ENCODE measurements at regions not wholly inside any gene's neighbourhood (a gene's known extent, or its start where the extent isn't known, plus 50 kb on each side); places are given as distances from the start of the nearest gene placed in this dataset.

GRCh38 chr2:104969564-104969963 is 68.3 kb upstream of the MRPS9 start:
- no peaks in the 10 kb centered on the region for H4K20me1 ChIP-seq (ENCODE audit: insufficient read depth, low read length)
- no peaks in the 10 kb centered on the region for H3K79me2 ChIP-seq (ENCODE audit: low read length)
- H3K9me2 ChIP-seq (replicated peaks; ENCODE audit: insufficient read depth, low read length) = no peaks in the 10 kb centered on the region
- H2AFZ ChIP-seq (ENCODE audit: low read length) = peak overlapping the region; percentile 39; the same call in 1 of the 2 replicates
- DNase-seq = peak; percentile 72
- no peak overlapping the region for H3K27ac ChIP-seq (ENCODE audit: low read length)
- no peaks in the 10 kb centered on the region for H3F3A ChIP-seq (ENCODE audit: insufficient read depth, low read length)
- no peaks in the 10 kb centered on the region for H3K36me3 ChIP-seq (replicated peaks; ENCODE audit: insufficient read depth, low read length)
- no peak for TF ChIP-seq CTCF (IDR thresholded peaks at IDR 0.05; ENCODE audit: low read length)
- no peak for TF ChIP-seq EZH2 (optimal IDR thresholded peaks at IDR 0.05; ENCODE audit: low read depth, low read length)
- no peak for TF ChIP-seq EZH2phosphoT487 (IDR thresholded peaks at IDR 0.05; ENCODE audit: low read length)
- H3K9ac ChIP-seq (ENCODE audit: low read length) = no peak overlapping the region
- no peak overlapping the region for H3K4me2 ChIP-seq (ENCODE audit: low read depth, low read length)
- no peaks in the 10 kb centered on the region for H3K27me3 ChIP-seq (replicated peaks; ENCODE audit: insufficient read depth, low read length)
- H3K4me1 ChIP-seq (ENCODE audit: low read length) = peaks cover 7% of the 10 kb centered on the region; the same call in 1 of the 2 replicates
- no peak overlapping the region for H3K4me3 ChIP-seq (ENCODE audit: low read length)
- no peaks in the 10 kb centered on the region for H3K9me3 ChIP-seq (replicated peaks; ENCODE audit: insufficient read depth, low read length)

GRCh38 chr2:104975371-104975770 is 62.5 kb upstream of the MRPS9 start:
- H2AFZ ChIP-seq (ENCODE audit: low read length) = no peak overlapping the region
- no peaks in the 10 kb centered on the region for H3K79me2 ChIP-seq (ENCODE audit: low read length)
- no peak for DNase-seq
- H3K9me2 ChIP-seq (replicated peaks; ENCODE audit: insufficient read depth, low read length) = no peaks in the 10 kb centered on the region
- H3K9ac ChIP-seq (ENCODE audit: low read length) = no peak overlapping the region
- no peak overlapping the region for H3K27ac ChIP-seq (ENCODE audit: low read length)
- H3K27me3 ChIP-seq (replicated peaks; ENCODE audit: insufficient read depth, low read length) = no peaks in the 10 kb centered on the region
- H3K4me1 ChIP-seq (ENCODE audit: low read length) = peaks cover 15% of the 10 kb centered on the region
- TF ChIP-seq EZH2 (optimal IDR thresholded peaks at IDR 0.05; ENCODE audit: low read depth, low read length) (no peak), CTCF (IDR thresholded peaks at IDR 0.05; ENCODE audit: low read length) (no peak), EZH2phosphoT487 (IDR thresholded peaks at IDR 0.05; ENCODE audit: low read length) (no peak)
- H3K4me2 ChIP-seq (ENCODE audit: low read depth, low read length) = no peak overlapping the region
- H3K9me3 ChIP-seq (replicated peaks; ENCODE audit: insufficient read depth, low read length) = no peaks in the 10 kb centered on the region
- H4K20me1 ChIP-seq (ENCODE audit: insufficient read depth, low read length) = no peaks in the 10 kb centered on the region
- H3K4me3 ChIP-seq (ENCODE audit: low read length) = no peak overlapping the region
- no peaks in the 10 kb centered on the region for H3F3A ChIP-seq (ENCODE audit: insufficient read depth, low read length)
- no peaks in the 10 kb centered on the region for H3K36me3 ChIP-seq (replicated peaks; ENCODE audit: insufficient read depth, low read length)

- H3K36me3 ChIP-seq (replicated peaks; ENCODE audit: insufficient read depth, low read length) = no peaks in the 10 kb centered on the region
- H2AFZ ChIP-seq (ENCODE audit: low read length) = no peak overlapping the region
- no peaks in the 10 kb centered on the region for H3K79me2 ChIP-seq (ENCODE audit: low read length)
- H3K27me3 ChIP-seq (replicated peaks; ENCODE audit: insufficient read depth, low read length) = no peaks in the 10 kb centered on the region
- H3F3A ChIP-seq (ENCODE audit: insufficient read depth, low read length) = no peaks in the 10 kb centered on the region
- H3K4me2 ChIP-seq (ENCODE audit: low read depth, low read length) = 0 out of 2 replicates have a peak overlapping the region, but pooled peaks have one; percentile 26
- no peaks in the 10 kb centered on the region for H4K20me1 ChIP-seq (ENCODE audit: insufficient read depth, low read length)
- no peaks in the 10 kb centered on the region for H3K9me2 ChIP-seq (replicated peaks; ENCODE audit: insufficient read depth, low read length)
- no peak overlapping the region for H3K9ac ChIP-seq (ENCODE audit: low read length)
- no peak for DNase-seq
- H3K4me1 ChIP-seq (ENCODE audit: low read length) = peaks cover 15% of the 10 kb centered on the region
- no peaks in the 10 kb centered on the region for H3K9me3 ChIP-seq (replicated peaks; ENCODE audit: insufficient read depth, low read length)
- TF ChIP-seq CTCF (IDR thresholded peaks at IDR 0.05; ENCODE audit: low read length) (no peak), EZH2phosphoT487 (IDR thresholded peaks at IDR 0.05; ENCODE audit: low read length) (no peak), EZH2 (optimal IDR thresholded peaks at IDR 0.05; ENCODE audit: low read depth, low read length) (no peak)
- H3K4me3 ChIP-seq (ENCODE audit: low read length) = no peak overlapping the region
- H3K27ac ChIP-seq (ENCODE audit: low read length) = no peak overlapping the region; the same call in 1 of the 2 replicates
Observed at GRCh38 chr2:104975851-104976250, 62.0 kb upstream of the MRPS9 start.
